Fibroblast of the aortic adventitia (primary cell): ENCODE measurements at regions not wholly inside any gene's neighbourhood (a gene's known extent, or its start where the extent isn't known, plus 50 kb on each side); places are given as distances from the start of the nearest gene placed in this dataset.

ENCODE experiments used
- DNase-seq: peaks from one replicate; pipeline ENCODE4 v3.0.0-alpha.2; 2010; ENCODE audit warnings: low read depth
- H3K4me3 ChIP-seq: 2 replicates; pipeline ENCODE4 v1.5.1; 2011; ENCODE audit warnings: low read depth, mild to moderate bottlenecking, control low read depth, low read length, moderate library complexity
- TF ChIP-seq, protein P1 (sequence below): IDR thresholded peaks from 2 replicates; pipeline ENCODE4 v1.5.1; 2011; ENCODE audit warnings: mild to moderate bottlenecking, low read length, control low read depth, inconsistent platforms; ENCODE audit not compliant: insufficient read depth

DNA sequence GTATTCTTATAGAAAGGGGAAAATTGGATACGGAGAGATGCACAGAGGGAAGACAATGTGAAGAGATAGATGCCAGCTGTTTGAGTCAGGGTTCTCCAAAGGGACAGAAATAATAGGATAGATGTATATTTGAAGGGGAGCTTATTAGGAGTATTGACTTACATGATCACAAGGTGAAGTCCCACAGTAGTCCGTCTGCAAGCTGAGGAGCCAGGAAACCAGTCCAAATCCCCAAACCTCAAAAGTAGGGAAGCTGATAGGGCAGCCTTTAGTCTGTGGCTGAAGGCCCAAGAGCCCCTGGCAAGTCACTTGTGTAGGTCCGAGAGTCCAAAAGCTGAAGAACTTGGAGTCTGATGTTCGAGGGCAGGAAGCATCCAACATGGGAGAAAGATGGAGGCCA lies 569.6 kb upstream of the LARGE1 start:
- H3K4me3 ChIP-seq, result no peak overlapping the region
- no peak for DNase-seq
- TF ChIP-seq, protein P1, sequence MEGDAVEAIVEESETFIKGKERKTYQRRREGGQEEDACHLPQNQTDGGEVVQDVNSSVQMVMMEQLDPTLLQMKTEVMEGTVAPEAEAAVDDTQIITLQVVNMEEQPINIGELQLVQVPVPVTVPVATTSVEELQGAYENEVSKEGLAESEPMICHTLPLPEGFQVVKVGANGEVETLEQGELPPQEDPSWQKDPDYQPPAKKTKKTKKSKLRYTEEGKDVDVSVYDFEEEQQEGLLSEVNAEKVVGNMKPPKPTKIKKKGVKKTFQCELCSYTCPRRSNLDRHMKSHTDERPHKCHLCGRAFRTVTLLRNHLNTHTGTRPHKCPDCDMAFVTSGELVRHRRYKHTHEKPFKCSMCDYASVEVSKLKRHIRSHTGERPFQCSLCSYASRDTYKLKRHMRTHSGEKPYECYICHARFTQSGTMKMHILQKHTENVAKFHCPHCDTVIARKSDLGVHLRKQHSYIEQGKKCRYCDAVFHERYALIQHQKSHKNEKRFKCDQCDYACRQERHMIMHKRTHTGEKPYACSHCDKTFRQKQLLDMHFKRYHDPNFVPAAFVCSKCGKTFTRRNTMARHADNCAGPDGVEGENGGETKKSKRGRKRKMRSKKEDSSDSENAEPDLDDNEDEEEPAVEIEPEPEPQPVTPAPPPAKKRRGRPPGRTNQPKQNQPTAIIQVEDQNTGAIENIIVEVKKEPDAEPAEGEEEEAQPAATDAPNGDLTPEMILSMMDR, result no peak

DNA sequence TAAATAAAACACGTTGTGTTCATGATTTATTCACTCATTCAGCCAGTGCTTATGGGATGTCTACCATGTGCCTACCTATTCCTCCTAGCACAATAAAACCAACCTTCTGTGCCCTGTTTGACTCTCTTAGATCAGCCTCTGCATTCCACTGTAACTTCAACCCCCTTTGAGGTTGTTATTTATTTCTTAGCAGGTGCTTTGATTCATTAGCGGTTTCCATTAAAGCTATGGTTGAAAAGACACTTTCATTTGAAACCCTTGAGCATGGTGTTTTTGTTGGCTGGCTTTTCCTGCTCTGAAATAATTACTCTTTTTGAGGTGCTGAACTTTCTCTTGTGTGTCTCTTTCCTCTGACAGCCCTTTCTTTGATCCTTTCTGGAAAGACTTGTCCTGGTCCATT lies 570.6 kb upstream of the LARGE1 start:
- TF ChIP-seq, protein P1, result no peak
- no peak overlapping the region for H3K4me3 ChIP-seq
- no peak for DNase-seq

DNA sequence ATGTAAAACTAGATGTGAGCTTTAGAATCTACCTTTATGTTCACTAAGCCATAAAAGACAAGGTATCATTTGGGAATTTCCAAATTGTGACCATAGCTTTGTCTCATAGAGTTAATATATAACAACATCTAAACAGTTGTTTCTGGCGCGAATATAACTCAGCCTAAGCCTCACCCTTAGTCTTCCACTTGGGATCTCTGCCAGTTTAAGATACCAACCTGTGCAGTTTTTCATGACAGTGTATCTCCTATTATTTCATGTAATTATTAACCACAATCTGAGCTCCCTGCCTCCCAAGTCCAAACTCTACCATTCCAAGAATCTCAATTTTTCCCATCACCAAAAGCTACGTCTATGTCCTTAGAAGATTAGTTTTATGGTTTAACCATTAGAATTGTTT lies 572.5 kb upstream of the ISX start:
- no peak overlapping the region for H3K4me3 ChIP-seq
- DNase-seq, result no peak
- TF ChIP-seq, protein P1, result no peak

DNA sequence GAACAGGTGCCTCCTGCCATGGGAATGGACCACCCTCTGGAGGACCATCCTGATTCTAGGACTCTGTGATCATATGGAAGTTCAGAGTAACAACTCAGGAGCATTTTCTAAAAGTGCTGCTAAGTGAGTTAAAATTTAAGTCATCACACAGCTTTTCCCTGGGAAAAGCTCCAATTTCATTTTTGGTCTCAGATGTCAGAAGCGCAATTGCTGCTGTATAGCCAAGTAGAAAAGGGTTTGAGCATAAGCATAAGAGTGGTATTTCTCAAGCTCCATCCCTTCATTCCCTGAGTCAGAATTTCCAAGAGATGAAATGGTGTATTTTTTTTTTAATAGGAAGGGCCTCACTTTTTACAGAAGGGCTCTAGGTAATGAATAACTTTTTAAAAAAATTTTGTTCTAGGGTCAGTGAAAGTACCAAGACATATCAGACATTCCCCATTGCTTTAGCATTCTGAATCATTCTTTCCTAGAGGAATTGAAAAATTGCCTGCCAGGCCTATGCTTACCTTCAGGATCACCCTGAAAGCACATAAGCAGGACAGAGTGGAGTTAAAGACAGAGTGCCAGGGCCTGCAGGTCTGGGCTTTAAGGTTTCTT lies 564.5 kb upstream of the ISX start:
- H3K4me3 ChIP-seq, result no peak overlapping the region
- no peak for DNase-seq
- TF ChIP-seq, protein P1, result no peak

DNA sequence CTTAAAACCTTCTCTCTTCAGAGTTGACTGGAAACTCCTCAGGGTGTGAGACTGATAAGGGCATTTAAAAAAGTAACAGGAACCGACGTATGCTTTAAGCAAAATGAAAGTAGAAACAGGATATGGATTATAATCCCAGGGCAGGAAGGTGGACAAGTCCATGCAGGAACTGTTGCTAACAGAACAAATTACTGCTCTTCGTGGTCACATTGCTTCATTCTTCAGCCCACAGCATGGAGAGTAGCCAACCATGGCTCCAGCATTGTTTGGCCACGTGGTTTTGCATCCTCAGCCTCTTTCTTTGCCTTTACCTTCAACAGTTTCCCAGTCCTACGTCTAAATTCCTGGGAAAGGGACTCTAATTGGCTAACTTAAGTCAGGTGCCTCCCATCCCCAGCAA lies 563.1 kb upstream of the ISX start:
- no peak for DNase-seq
- H3K4me3 ChIP-seq, result no peak overlapping the region
- TF ChIP-seq, protein P1, result no peak

DNA sequence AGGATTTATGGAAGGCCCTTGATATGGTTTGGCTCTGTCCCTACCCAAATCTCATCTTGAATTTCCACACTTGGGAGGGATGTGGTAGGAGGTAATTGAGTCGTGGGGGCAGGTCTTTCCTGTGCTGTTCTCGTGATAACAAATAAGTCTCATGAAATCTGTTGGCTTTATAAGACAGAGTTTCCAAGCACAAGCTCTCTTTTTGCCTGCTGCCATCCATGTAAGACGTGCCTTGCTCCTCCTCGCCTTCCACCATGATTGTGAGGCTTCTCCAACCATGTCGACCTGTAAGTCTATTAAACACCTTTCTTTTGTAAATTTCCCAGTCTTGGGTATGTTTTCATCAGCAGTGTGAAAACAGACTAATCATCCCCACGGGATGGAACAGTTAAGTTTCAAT lies 557.2 kb upstream of the ISX start:
- TF ChIP-seq, protein P1, result no peak
- no peak overlapping the region for H3K4me3 ChIP-seq
- DNase-seq, result no peak

DNA sequence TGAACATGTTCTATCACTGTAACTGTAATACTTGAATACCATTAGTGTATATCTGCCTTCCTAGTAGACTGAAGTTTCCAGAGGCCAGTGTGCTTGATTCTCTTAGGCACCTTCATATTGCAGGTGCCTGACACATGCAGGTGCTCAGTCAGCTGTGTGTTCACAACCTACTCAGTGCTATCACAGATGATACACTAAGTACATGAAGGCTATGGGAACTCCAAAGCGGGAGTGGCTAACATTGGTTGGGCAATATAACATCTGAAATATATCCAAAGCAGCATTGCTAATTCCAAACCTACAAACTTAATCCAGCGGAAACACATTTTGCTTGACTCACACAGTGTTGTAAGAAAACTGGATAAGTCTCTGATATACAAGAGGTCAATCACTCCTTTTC lies 539.3 kb upstream of the ISX start:
- no peak for DNase-seq
- TF ChIP-seq, protein P1, result no peak

More for the DNA sequence above, 539.3 kb upstream of the ISX start:
- no peak overlapping the region for H3K4me3 ChIP-seq
